NB4 (cell line): ENCODE measurements at regions not wholly inside any gene's neighbourhood (a gene's known extent, or its start where the extent isn't known, plus 50 kb on each side); places are given as distances from the start of the nearest gene placed in this dataset.

ENCODE experiments used
- DNase-seq: peaks from one replicate; pipeline ENCODE4 v3.0.0; 2010; ENCODE audit warnings: low read depth
- H3K4me3 ChIP-seq: one replicate; pipeline ENCODE4 v1.5.1; 2011; ENCODE audit warnings: mild to moderate bottlenecking, low read depth, low read length, moderate library complexity
- CTCF ChIP-seq: IDR thresholded peaks from one replicate; pipeline ENCODE4 v1.5.1; 2012; ENCODE audit warnings: low read depth, low read length
- MAX ChIP-seq: IDR thresholded peaks from 2 replicates; pipeline ENCODE4 v1.6.1; 2011; ENCODE audit warnings: low read depth, low read length
- MYC ChIP-seq: IDR thresholded peaks from 2 replicates; pipeline ENCODE4 v1.6.1; 2011; ENCODE audit warnings: low read depth, low read length
- POLR2A ChIP-seq: IDR thresholded peaks from 2 replicates; pipeline ENCODE4 v1.6.1; 2011; ENCODE audit warnings: mild to moderate bottlenecking; ENCODE audit not compliant: insufficient read length; ENCODE audit errors: extremely low read depth

GRCh38 chr12:89793946-89794345 lies 85.3 kb upstream of the ATP2B1 start:
- DNase-seq, result no peak
- TF ChIP-seq CTCF, result no peak
- no peak overlapping the region for H3K4me3 ChIP-seq

- TF ChIP-seq MAX (no peak), CTCF (no peak), POLR2A (no peak), MYC (no peak)
- DNase-seq, result no peak
Observed at GRCh38 chr12:89791286-89791685, 82.6 kb upstream of the ATP2B1 start.

GRCh38 chr12:89789862-89790261 lies 81.2 kb upstream of the ATP2B1 start:
- DNase-seq, result peak; percentile 80
- no peak overlapping the region for H3K4me3 ChIP-seq
- no peak for TF ChIP-seq MYC
- no peak for TF ChIP-seq POLR2A
- no peak for TF ChIP-seq CTCF
- no peak for TF ChIP-seq MAX

More at GRCh38 chr12:89791286-89791685, 82.6 kb upstream of the ATP2B1 start:
- no peak overlapping the region for H3K4me3 ChIP-seq

- H3K4me3 ChIP-seq, result no peak overlapping the region
- TF ChIP-seq MAX (no peak), CTCF (no peak), MYC (no peak), POLR2A (no peak)
- no peak for DNase-seq
Observed at GRCh38 chr12:89787763-89788162, 79.1 kb upstream of the ATP2B1 start.

- no peak overlapping the region for H3K4me3 ChIP-seq
- DNase-seq, result no peak
- TF ChIP-seq MAX, result no peak
- TF ChIP-seq MYC, result no peak
- TF ChIP-seq POLR2A, result no peak
- no peak for TF ChIP-seq CTCF
Observed at GRCh38 chr12:89786177-89786810, 77.7 kb upstream of the ATP2B1 start.

- DNase-seq, result peak; percentile 49
- no peak overlapping the region for H3K4me3 ChIP-seq
- no peak for TF ChIP-seq MYC
- no peak for TF ChIP-seq POLR2A
- no peak for TF ChIP-seq CTCF
- TF ChIP-seq MAX, result no peak
Observed at GRCh38 chr12:89783359-89784060, 74.9 kb upstream of the ATP2B1 start.
